SK-N-SH (cell line): ENCODE measurements at regions not wholly inside any gene's neighbourhood (a gene's known extent, or its start where the extent isn't known, plus 50 kb on each side); places are given as distances from the start of the nearest gene placed in this dataset.

Experiments
- CTCF ChIA-PET: fragments of 300-600, 350-600 bp; formaldehyde crosslinking; extraction: SDS; loops from one replicate; lab custom pipeline; 2021; lab: Yijun Ruan, JAX
- POLR2A ChIA-PET: fragments of 350-600 bp; sonication (Branson Sonifier 250); formaldehyde crosslinking; extraction: SDS; loops from one replicate; lab custom pipeline; 2020; ENCODE audit warnings: antibody characterized with exemption, inconsistent platforms; lab: Yijun Ruan, JAX
- DNase-seq: peaks from one replicate; pipeline ENCODE4 v3.0.0; 2012
- H2AFZ ChIP-seq: fragments of 200-600 bp; sonication (generic); 2 replicates; pipeline ENCODE4 v1.8.1; 2016; ENCODE audit warnings: antibody characterized with exemption, mild to moderate bottlenecking, low read depth
- H3F3A ChIP-seq: fragments of 200-600 bp; sonication (generic); replicated peaks from 2 replicates; pipeline ENCODE3; 2016; ENCODE audit warnings: antibody characterized with exemption, mild to moderate bottlenecking; ENCODE audit not compliant: insufficient read depth
- H3K27ac ChIP-seq, 2 experiments: fragments of 200-500 bp in 1 of 2; fragments of 200-600 bp in 1 of 2; sonication (Bioruptor generic) in 1 of 2; sonication (generic), shearing (Covaris generic) in 1 of 2; 2 replicates each; pipeline versions ENCODE4 v1.5.1 to v1.6.1; 2014 to 2016; ENCODE audit warnings: low read depth in 2 of 2, inconsistent platforms in 1 of 2, low read length in 1 of 2, mild to moderate bottlenecking in 1 of 2, mixed read lengths in 1 of 2
- H3K27me3 ChIP-seq: fragments of 200-600 bp; sonication (generic), shearing (Covaris generic); 2 replicates; pipeline ENCODE4 v1.6.1; 2016; ENCODE audit warnings: mixed run types; ENCODE audit not compliant: insufficient read depth
- H3K36me3 ChIP-seq, 2 experiments: fragments of 200-500 bp in 1 of 2; fragments of 200-600 bp in 1 of 2; sonication (Bioruptor generic) in 1 of 2; sonication (generic) in 1 of 2; replicated peaks in 1 of 2; 2 replicates each; pipeline versions ENCODE3 to v1.5.1; 2014 to 2016; ENCODE audit warnings: low read length in 1 of 2, mild to moderate bottlenecking in 1 of 2; ENCODE audit not compliant: insufficient read depth in 2 of 2, control insufficient read depth in 1 of 2
- H3K4me1 ChIP-seq, 2 experiments: fragments of 200-500 bp in 1 of 2; fragments of 200-600 bp in 1 of 2; sonication (Bioruptor generic) in 1 of 2; sonication (generic), shearing (Covaris generic) in 1 of 2; 2 replicates each; pipeline versions ENCODE4 v1.5.1 to v1.6.1; 2014 to 2016; ENCODE audit warnings: low read depth in 1 of 2, low read length in 1 of 2, mixed run types in 1 of 2; ENCODE audit not compliant: insufficient read depth in 2 of 2, control insufficient read depth in 1 of 2
- H3K4me2 ChIP-seq: fragments of 200-600 bp; sonication (generic), shearing (Covaris generic); 2 replicates; pipeline ENCODE4 v1.6.1; 2017; ENCODE audit warnings: mixed run types
- H3K4me3 ChIP-seq, 2 experiments: fragments of 200-500 bp in 1 of 2; fragments of 200-600 bp in 1 of 2; sonication (Bioruptor generic) in 1 of 2; sonication (generic), shearing (Covaris generic) in 1 of 2; 2 replicates each; pipeline versions ENCODE4 v1.5.1 to v1.8.1; 2014 to 2016; ENCODE audit warnings: low read depth in 2 of 2, inconsistent platforms in 1 of 2, low read length in 1 of 2, mild to moderate bottlenecking in 1 of 2, mixed read lengths in 1 of 2, moderate library complexity in 1 of 2
- H3K79me2 ChIP-seq: fragments of 200-600 bp; sonication (generic); 2 replicates; pipeline ENCODE4 v1.8.1; 2017; ENCODE audit warnings: mild to moderate bottlenecking; ENCODE audit not compliant: insufficient read depth
- H3K9ac ChIP-seq: fragments of 200-600 bp; sonication (generic); 2 replicates; pipeline ENCODE4 v1.6.1; 2017; ENCODE audit warnings: mixed run types
- H3K9me2 ChIP-seq: fragments of 200-600 bp; sonication (generic); 2 replicates; pipeline ENCODE4 v1.6.1; 2017; ENCODE audit warnings: mixed run types
- H3K9me3 ChIP-seq: fragments of 200-600 bp; sonication (generic); 2 replicates; pipeline ENCODE4 v1.6.1; 2017; ENCODE audit warnings: mixed run types, mild to moderate bottlenecking, moderate library complexity
- H4K20me1 ChIP-seq: fragments of 200-600 bp; sonication (generic); 2 replicates; pipeline ENCODE4 v1.6.1; 2017; ENCODE audit warnings: mild to moderate bottlenecking, mixed run types; ENCODE audit not compliant: insufficient read depth
- CHD2 ChIP-seq: fragments of 150-350 bp; IDR thresholded peaks from 2 replicates; pipeline ENCODE4 v1.6.1; 2018; ENCODE audit warnings: low read length; ENCODE audit not compliant: partially characterized antibody
- CTCF ChIP-seq: fragments of 200-600 bp; sonication (generic); IDR thresholded peaks from 2 replicates; pipeline ENCODE4 v1.6.1; 2017; ENCODE audit warnings: antibody characterized with exemption, mild to moderate bottlenecking, moderate library complexity
- EZH2phosphoT487 ChIP-seq: fragments of 200-600 bp; sonication (generic); IDR thresholded peaks from 2 replicates; pipeline ENCODE4 v1.6.1; 2017; ENCODE audit warnings: low read depth, mixed run types, mild to moderate bottlenecking, antibody characterized with exemption, moderate library complexity, borderline replicate concordance
- GATA2 ChIP-seq: sonication (generic); formaldehyde crosslinking; IDR thresholded peaks from 2 replicates; pipeline ENCODE4 v1.5.0; 2020; ENCODE audit warnings: mild to moderate bottlenecking, missing genetic modification reagents
- IRF3 ChIP-seq: fragments of 150-350 bp; IDR thresholded peaks from 2 replicates; pipeline ENCODE4 v1.6.1; 2016; ENCODE audit warnings: mild to moderate bottlenecking, low read depth, low read length
- NFIC ChIP-seq: IDR thresholded peaks from 2 replicates; pipeline ENCODE4 v1.4.0; 2012; ENCODE audit warnings: borderline replicate concordance
- NRF1 ChIP-seq: IDR thresholded peaks from 2 replicates; pipeline ENCODE4 v1.6.1; 2012; ENCODE audit warnings: low read depth, mild to moderate bottlenecking, low read length
- RAD21 ChIP-seq: IDR thresholded peaks from 2 replicates; pipeline ENCODE4 v1.6.1; 2012; ENCODE audit warnings: mild to moderate bottlenecking, low read length
- RCOR1 ChIP-seq: fragments of 150-350 bp; IDR thresholded peaks from 2 replicates; pipeline ENCODE4 v1.6.1; 2017; ENCODE audit warnings: antibody characterized with exemption, low read length
- REST ChIP-seq: IDR thresholded peaks from 2 replicates; pipeline ENCODE4 v1.6.1; 2012; ENCODE audit warnings: mild to moderate bottlenecking, low read depth, low read length, moderate library complexity
- RXRA ChIP-seq: IDR thresholded peaks from 2 replicates; pipeline ENCODE4 v1.4.0; 2012; ENCODE audit warnings: low read depth, mild to moderate bottlenecking, borderline replicate concordance
- SIN3A ChIP-seq: IDR thresholded peaks from 2 replicates; pipeline ENCODE4 v1.6.1; 2012; ENCODE audit warnings: low read depth, mild to moderate bottlenecking, low read length, moderate library complexity, borderline replicate concordance
- SMC3 ChIP-seq: IDR thresholded peaks from 2 replicates; pipeline ENCODE4 v1.6.1; 2012; ENCODE audit warnings: low read depth, low read length, improper control_type of control experiment
- TAF1 ChIP-seq: IDR thresholded peaks from 2 replicates; pipeline ENCODE4 v1.6.1; 2012; ENCODE audit warnings: low read depth, mild to moderate bottlenecking, low read length, moderate library complexity, borderline replicate concordance
- TCF12 ChIP-seq: IDR thresholded peaks from 2 replicates; pipeline ENCODE4 v1.4.0; 2012
- TEAD4 ChIP-seq: IDR thresholded peaks from 2 replicates; pipeline ENCODE4 v1.4.0; 2012; ENCODE audit warnings: mild to moderate bottlenecking, borderline replicate concordance; ENCODE audit not compliant: insufficient read depth
- YY1 ChIP-seq: IDR thresholded peaks from 2 replicates; pipeline ENCODE4 v1.4.0; 2012; ENCODE audit warnings: low read depth, mild to moderate bottlenecking
- ZBTB33 ChIP-seq: IDR thresholded peaks from 2 replicates; pipeline ENCODE4 v1.4.0; 2012; ENCODE audit warnings: low read depth, borderline replicate concordance
- WGBS: methylation state at CpG from one replicate; pipeline ENCODE4 v1.1.6; 2017; ENCODE audit warnings: low lambda C conversion rate; 5-methylcytosine and 5-hydroxymethylcytosine counted together
- TF ChIP-seq, protein P1 (sequence below): fragments of 150-350 bp; IDR thresholded peaks from 2 replicates; pipeline ENCODE4 v1.6.1; 2017; ENCODE audit warnings: antibody characterized with exemption, low read length, low read depth, borderline replicate concordance

GRCh38 chr2:156649596-156649995 is 213.4 kb downstream of the GPD2 start:
- DNase-seq: no peak
- Histone ChIP-seq H3F3A (no peaks in the 10 kb centered on the region), H3K9me2 (no peaks in the 10 kb centered on the region), H3K79me2 (no peaks in the 10 kb centered on the region), H3K4me3 (no peak overlapping the region), H3K27me3 (no peaks in the 10 kb centered on the region), H3K4me2 (no peak overlapping the region), H3K36me3 (no peaks in the 10 kb centered on the region), H4K20me1 (no peaks in the 10 kb centered on the region), H3K4me1 (no peaks in the 10 kb centered on the region), H3K9ac (no peak overlapping the region), H2AFZ (no peak overlapping the region), H3K27ac (no peak overlapping the region), H3K9me3 (no peaks in the 10 kb centered on the region)
- POLR2A ChIA-PET: no interaction called here
- TF ChIP-seq TCF12: no peak
- TF ChIP-seq TEAD4: no peak
- TF ChIP-seq, protein P1, sequence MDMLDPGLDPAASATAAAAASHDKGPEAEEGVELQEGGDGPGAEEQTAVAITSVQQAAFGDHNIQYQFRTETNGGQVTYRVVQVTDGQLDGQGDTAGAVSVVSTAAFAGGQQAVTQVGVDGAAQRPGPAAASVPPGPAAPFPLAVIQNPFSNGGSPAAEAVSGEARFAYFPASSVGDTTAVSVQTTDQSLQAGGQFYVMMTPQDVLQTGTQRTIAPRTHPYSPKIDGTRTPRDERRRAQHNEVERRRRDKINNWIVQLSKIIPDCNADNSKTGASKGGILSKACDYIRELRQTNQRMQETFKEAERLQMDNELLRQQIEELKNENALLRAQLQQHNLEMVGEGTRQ: no peak
- no peak for TF ChIP-seq TAF1
- TF ChIP-seq REST: no peak
- TF ChIP-seq ZBTB33: no peak
- TF ChIP-seq NFIC: no peak
- no peak for TF ChIP-seq NRF1
- no peak for TF ChIP-seq CTCF
- no peak for TF ChIP-seq YY1
- no peak for TF ChIP-seq CHD2
- TF ChIP-seq GATA2 (CRISPR knock-in tag): no peak
- no peak for TF ChIP-seq SMC3
- no peak for TF ChIP-seq EZH2phosphoT487
- no peak for TF ChIP-seq SIN3A
- TF ChIP-seq RAD21: no peak
- no peak for TF ChIP-seq RXRA
- TF ChIP-seq RCOR1: no peak
- TF ChIP-seq IRF3: no peak
- CTCF ChIA-PET: interaction anchor here (0.5 kb wide), 1 partner anchor 55 kb away, joined by 3 read pairs; no protein-coding TSS in a partner anchor
- WGBS: 50% methylated on average over 1 of the region's 1 CpG
